Astrocyte of the cerebellum (primary cell): ENCODE measurements at regions not wholly inside any gene's neighbourhood (a gene's known extent, or its start where the extent isn't known, plus 50 kb on each side); places are given as distances from the start of the nearest gene placed in this dataset.

Experiments
- DNase-seq: peaks from one replicate; pipeline ENCODE4 v3.0.0-alpha.2; 2011; ENCODE audit warnings: low read depth
- H3K4me3 ChIP-seq: 2 replicates; pipeline ENCODE4 v1.5.1; 2011; ENCODE audit warnings: mild to moderate bottlenecking, low read depth, low read length, moderate library complexity
- CTCF ChIP-seq: IDR thresholded peaks from 2 replicates; pipeline ENCODE4 v1.5.1; 2012; ENCODE audit warnings: low read length, low read depth, moderate library complexity, mild to moderate bottlenecking; ENCODE audit errors: missing control alignments
- in situ Hi-C: cut with HindIII; loops from 2 replicates; pipeline ENCODE4 v1.10.0; 2017; ENCODE audit warnings: low sequenced_read_pairs

DNA sequence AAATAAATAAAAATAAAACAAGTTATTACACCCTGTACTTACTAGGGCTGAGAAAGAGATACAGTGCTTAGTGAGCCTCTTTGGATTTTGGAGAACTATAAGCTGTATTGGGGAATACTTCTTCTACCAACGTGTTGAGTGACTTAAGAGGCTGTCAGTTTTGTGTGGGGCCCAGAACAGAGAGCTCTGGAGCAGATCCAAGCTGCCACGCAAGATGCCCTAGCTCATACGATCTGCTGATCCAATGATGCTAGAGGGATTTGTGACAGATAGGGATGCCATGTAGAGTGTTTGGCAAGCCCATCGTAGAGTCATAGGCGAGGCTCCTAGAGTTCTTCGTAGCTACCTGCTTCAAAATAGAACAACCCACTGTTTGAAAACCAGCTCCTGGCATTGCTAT lies 60.3 kb upstream of the KLF3 start:
- no peak for TF ChIP-seq CTCF
- no peak for DNase-seq
- no peak overlapping the region for H3K4me3 ChIP-seq
- in situ Hi-C loops, result no loop called here

- no peak for DNase-seq
- no peak for TF ChIP-seq CTCF
- no peak overlapping the region for H3K4me3 ChIP-seq
- in situ Hi-C loops, result no loop called here
These were observed 58.7 kb upstream of the KLF3 start for GRCh38 chr4:38605181-38605752.

- no peak overlapping the region for H3K4me3 ChIP-seq
- TF ChIP-seq CTCF, result no peak
- no peak for DNase-seq
- in situ Hi-C loops, result no loop called here
These were observed 58.0 kb upstream of the KLF3 start for GRCh38 chr4:38605753-38606586.

- H3K4me3 ChIP-seq, result no peak overlapping the region
- TF ChIP-seq CTCF, result no peak
- no peak for DNase-seq
- in situ Hi-C loops, result no loop called here
These were observed 57.5 kb upstream of the KLF3 start for GRCh38 chr4:38606587-38606905.

- no peak for TF ChIP-seq CTCF
- DNase-seq, result no peak
- in situ Hi-C loops, result no loop called here
- H3K4me3 ChIP-seq, result no peak overlapping the region
These were observed 54.4 kb upstream of the KLF3 start for GRCh38 chr4:38609614-38610013.

GRCh38 chr4:38610521-38610920 lies 53.5 kb upstream of the KLF3 start:
- no peak for TF ChIP-seq CTCF

More at GRCh38 chr4:38610521-38610920, 53.5 kb upstream of the KLF3 start:
- in situ Hi-C loops, result no loop called here
- H3K4me3 ChIP-seq, result no peak overlapping the region
- DNase-seq, result no peak
